ENCODE measurements at regions not wholly inside any gene's neighbourhood (a gene's known extent, or its start where the extent isn't known, plus 50 kb on each side); places are given as distances from the start of the nearest gene placed in this dataset.

- TF ChIP-seq EZH2 (IDR thresholded peaks at IDR 0.05) (no peak), POLR2AphosphoS5 (IDR thresholded peaks at IDR 0.05; ENCODE audit: borderline replicate concordance, low read depth, low read length) (no peak)
Observed at GRCh38 chr9:38295764-38296163, 96.7 kb upstream of the ALDH1B1 start.

All from SK-N-MC (cell line).